Ramos (cell line): ENCODE measurements at regions not wholly inside any gene's neighbourhood (a gene's known extent, or its start where the extent isn't known, plus 50 kb on each side); places are given as distances from the start of the nearest gene placed in this dataset.
"Not testable (repeated sequence)": the region's sequence is repeated elsewhere in the genome, so short reads cannot be mapped to it uniquely, and the experiment has no call there.

ENCODE experiments used
- in situ Hi-C: fragments of 300-500 bp; cut with MboI; formaldehyde crosslinking; loops from one replicate; pipeline ENCODE4 v1.14.3; 2022; ENCODE audit warnings: low sequenced_read_pairs; ENCODE audit not compliant: unreplicated experiment

GRCh38 chr12:131268123-131268522, 314.4 kb downstream of the ADGRD1 start:
- in situ Hi-C loops: not testable (repeated sequence)

GRCh38 chr12:131268571-131268970, 314.9 kb downstream of the ADGRD1 start:
- in situ Hi-C loops: not testable (repeated sequence)

DNA sequence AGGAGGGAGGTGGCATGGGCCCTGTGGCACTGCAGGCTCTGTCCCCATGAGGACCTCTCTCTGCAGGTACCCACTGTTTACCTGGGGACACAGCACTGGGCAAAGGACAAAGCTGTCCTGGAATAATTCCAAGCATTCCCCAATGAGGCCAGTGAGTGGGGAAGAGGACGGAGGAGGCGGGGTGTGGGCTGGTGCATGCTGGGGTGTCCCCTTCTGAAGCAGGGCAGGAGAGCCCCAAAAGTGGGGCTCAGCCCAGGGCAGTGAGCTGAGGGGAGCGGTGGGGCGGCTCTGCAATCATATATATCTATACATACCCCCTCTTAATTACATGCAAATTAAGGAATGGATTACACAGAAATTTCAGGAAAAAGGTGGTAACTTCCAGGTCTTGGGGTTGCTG, 315.8 kb downstream of the ADGRD1 start:
- in situ Hi-C loops: no loop called here

- in situ Hi-C loops: not testable (repeated sequence)
Observed at GRCh38 chr12:131269977-131270376, 316.3 kb downstream of the ADGRD1 start.

DNA sequence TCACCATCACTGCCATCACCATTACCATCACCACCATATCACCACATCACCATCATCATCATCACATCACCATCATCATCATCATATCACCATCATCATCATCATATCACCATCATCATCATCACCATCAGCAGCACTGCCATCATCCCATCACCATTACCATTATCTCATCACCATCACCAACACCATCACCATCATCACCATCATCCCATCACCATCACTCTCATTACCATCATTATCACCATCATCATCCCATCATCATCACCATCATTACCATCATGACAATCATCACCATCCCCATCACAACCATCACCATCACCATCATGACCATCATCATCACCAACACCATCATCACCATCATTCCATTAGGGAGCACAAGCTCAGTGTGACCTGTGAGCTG, 318.0 kb downstream of the ADGRD1 start:
- in situ Hi-C loops: no loop called here

GRCh38 chr12:131272283-131272814, 318.6 kb downstream of the ADGRD1 start:
- in situ Hi-C loops: not testable (repeated sequence)

DNA sequence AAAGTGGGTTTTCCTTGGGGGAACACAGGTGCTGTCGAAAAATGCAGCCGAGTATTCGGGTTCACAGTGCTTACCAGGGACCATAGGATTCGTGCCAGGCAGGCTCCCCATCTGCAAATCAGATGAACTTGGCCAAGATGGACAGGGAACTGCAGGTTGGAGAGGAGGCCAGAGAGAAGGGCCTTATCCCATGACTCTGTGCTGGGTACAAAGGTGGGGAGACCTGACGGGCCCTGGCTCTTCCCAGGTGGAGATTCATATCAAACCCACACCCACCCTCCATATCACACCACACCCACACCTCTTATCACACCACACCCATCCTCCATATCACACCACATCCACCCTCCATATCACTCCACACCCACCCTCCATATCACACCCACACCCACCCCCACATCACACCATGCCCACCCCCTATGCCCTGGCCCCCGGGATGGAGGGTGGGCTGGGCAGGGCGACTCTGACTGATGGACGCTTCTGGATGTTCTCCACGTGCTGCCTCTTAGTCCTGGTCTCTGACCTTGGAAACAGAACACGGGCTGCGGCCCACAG, 319.7 kb downstream of the ADGRD1 start:
- in situ Hi-C loops: no loop called here

DNA sequence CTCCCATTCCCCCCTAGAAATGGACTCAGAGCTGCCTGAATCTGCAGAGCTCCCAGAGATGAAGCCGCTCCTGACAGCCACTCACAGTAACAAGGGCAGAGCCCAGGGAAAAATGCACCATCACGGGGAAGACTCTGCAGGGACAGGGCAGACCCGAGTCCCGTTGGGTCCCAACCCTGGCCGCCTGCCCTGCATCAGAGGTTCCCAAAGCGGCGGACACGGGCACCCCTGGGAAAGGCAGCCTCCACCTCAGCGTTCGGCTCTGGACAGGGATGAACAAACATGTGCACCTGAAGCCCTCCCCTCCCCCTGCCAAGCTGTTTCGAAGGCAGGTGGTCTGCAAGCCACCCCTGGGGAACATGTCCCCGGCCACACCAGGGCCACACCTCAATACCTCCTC, 320.4 kb downstream of the ADGRD1 start:
- in situ Hi-C loops: no loop called here

DNA sequence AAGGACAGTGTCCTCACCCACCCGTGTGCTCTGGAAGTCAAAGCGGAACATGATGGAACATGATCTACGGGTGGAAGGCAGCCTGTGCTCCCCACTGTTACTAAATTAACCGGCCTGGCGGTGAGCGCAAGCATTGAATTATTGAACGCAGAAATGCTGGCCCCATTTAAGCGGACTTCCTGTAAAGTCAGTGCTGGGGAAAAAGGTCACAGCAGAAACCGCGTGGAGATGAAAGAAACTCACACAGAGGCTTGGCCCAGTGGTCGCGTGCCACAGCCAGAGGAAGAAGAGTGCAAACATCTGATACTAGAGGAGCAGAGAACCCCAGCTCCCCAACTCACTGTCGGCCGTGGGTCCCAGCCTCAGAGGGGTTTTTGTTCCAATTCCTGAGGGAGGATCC, 321.2 kb downstream of the ADGRD1 start:
- in situ Hi-C loops: no loop called here

DNA sequence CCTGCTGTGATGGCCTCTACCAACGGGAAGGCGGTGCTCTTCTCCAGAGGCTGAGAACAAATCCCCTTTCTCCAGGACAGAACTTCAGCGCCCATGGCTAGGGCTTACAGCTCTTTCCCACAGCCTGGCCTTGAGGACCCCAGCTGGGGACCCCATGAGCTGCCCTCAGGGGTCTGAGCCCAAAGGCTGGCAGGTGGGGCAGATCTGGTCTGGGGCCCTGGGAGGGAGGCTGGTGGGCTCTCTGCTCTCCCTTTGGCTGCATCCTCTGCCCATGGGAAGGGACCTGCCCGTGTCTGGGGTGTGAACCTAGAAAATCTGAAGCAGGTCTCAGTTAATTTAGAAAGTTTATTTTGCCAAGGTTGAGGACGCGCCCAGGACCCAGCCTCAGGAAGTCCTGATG, 322.1 kb downstream of the ADGRD1 start:
- in situ Hi-C loops: no loop called here

- in situ Hi-C loops: no loop called here
Observed at GRCh38 chr12:131276501-131277185, 322.9 kb downstream of the ADGRD1 start.

DNA sequence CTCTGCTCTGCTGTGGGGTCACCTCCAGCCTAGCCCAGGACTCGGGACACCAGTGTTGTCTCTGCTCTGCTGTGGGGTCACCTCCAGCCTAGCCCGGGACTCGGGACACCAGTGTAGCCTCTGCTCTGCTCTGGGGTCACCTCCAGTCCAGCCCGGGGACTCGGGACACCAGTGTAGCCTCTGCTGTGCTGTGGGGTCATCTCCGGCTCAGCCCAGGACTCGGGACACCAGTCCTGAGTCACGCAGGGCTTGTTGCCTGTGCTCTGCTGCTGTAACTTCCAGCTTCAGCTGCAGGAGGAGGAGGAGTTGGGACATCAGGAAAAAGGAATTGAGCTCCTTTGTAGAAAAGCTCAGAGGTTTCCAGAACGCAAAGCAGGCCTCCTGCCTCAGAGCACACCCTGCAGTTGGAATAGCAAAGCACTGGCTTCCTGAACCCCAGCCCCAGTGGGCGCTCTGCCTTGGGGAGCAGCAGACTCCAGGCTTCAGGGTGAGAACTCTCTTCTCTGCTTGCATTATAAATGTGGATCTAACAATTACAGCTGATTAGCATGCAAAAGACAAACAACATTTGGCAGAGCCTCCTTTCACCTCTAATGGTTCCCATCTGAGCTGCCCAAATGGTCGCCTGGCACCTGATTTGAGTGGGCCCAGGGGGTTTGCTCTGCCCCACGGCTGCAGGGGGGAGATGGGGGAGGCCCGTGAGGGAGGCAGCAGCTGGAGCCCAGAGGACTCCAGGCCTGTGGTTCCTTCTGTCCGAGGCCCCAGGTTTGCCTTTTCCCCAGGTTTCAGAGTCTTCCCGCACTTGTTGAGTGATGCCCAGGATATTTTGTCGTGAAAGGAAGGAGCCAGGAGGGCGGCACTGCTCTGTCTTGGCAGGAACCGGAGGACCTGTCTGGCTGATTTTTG, 323.7 kb downstream of the ADGRD1 start:
- in situ Hi-C loops: not testable (repeated sequence)

DNA sequence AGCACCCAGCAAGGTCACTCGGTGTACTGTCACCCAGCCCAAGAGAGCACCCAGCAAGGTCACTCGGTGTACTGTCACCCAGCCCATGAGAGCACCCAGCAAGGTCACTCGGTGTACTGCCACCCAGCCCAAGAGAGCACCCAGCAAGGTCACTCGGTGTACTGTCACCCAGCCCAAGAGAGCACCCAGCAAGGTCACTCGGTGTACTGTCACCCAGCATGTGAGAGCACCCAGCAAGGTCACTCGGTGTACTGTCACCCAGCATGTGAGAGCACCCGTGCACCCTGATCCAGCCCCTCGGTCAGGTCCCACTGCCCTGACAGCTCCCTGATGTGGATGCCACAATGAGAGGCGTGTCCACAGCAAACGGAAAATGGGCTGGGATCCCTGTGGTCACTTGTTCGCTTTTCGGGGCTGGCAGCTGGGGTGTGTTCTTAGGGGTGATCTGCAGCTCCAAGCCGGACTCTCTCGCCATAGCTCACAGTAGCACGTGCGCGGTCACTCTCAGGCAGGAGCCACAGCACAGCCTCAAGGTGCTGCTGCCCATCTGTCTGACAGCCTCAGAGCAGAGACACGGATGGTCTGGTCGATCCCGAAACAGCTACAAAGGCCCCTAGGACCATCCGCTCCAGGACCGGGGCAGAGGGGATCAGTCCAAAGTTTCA, 324.9 kb downstream of the ADGRD1 start:
- in situ Hi-C loops: not testable (repeated sequence)

- in situ Hi-C loops: no loop called here
Observed at GRCh38 chr12:131279281-131279921, 325.7 kb downstream of the ADGRD1 start.

- in situ Hi-C loops: no loop called here
Observed at GRCh38 chr12:131280426-131280825, 326.7 kb downstream of the ADGRD1 start.

- in situ Hi-C loops: no loop called here
Observed at GRCh38 chr12:131281016-131281415, 327.3 kb downstream of the ADGRD1 start.

DNA sequence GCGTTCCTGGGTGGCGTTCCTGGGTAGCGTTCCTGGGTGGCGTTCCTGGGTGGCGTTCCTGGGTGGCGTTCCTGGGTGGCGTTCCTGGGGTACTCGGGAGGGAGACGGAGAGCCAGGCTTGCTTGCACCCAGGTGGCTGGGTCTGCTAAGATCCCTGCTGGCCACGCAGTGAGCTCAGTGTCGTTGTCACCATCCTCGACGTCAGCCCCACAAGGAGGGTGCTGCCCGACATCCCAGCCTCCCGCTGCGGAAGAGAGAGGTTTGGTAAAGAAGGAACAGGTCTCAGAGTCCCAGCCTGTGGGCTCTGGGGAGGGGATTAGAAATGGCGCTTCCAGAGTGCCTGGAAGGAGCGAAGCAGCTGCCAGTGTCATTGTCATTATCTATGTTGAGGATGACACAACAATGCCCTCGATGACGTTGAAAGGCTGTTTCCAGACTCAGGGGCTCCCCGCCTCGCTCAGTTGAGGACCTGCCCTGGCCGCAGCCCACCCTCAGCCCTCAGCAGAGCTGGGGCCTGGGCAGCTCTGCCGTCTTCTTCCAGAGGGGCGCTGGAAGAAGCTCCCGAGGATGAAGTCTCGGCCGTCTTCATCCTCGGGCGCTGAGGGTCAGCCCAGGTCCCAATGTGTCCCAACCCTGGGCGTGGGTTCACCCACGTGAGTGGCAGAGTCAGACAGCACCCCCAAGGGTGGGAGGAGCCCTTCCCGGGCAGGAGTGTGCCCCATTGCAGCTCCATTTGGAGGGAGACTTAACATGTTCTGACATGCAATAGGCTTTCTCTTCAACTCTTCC, 328.8 kb downstream of the ADGRD1 start:
- in situ Hi-C loops: no loop called here

- in situ Hi-C loops: no loop called here
Observed at GRCh38 chr12:131283191-131283861, 329.6 kb downstream of the ADGRD1 start.
